Fibroblast of the conjunctiva (primary cell): ENCODE measurements at regions not wholly inside any gene's neighbourhood (a gene's known extent, or its start where the extent isn't known, plus 50 kb on each side); places are given as distances from the start of the nearest gene placed in this dataset.

Source experiments
- DNase-seq: peaks from one replicate; pipeline ENCODE4 v3.0.0-alpha.2; 2010; ENCODE audit warnings: low read depth

GRCh38 chr11:91756829-91757480, 467.7 kb upstream of the FAT3 start:
- DNase-seq = no peak

DNA sequence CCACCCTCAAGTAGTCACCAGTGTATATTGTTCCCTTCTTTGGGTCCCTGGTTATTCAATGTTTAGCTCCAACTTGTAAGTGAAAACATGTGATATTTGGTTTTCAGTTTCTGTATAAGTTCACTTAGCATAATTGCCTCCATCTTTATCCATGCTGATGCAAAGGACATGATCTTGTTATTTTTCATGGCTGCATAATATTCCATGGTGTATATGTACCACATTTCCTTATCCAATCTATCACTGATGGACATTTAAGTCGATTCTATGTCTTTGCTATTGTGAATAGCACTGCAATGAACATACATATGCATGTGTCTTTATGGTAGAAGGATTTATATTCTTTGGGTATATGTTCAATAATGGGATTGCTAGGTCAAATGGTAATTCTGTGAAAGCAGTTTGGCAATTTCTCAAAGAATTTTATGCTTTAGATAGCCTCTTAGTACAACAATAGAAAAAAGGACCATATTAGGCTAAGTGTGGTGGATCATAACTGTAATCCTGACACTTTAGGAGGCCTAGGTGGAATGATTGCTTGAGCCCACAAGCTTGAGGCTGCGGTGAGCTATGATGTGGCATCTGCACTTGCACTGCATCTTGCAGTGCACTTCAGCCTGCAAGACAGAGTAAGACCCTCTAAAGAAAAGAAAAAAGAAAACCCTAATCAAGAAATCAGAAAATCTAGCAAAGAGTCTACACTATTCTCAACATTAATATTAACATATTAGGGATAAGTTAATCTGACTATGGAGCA, 468.5 kb upstream of the FAT3 start:
- DNase-seq = no peak

DNA sequence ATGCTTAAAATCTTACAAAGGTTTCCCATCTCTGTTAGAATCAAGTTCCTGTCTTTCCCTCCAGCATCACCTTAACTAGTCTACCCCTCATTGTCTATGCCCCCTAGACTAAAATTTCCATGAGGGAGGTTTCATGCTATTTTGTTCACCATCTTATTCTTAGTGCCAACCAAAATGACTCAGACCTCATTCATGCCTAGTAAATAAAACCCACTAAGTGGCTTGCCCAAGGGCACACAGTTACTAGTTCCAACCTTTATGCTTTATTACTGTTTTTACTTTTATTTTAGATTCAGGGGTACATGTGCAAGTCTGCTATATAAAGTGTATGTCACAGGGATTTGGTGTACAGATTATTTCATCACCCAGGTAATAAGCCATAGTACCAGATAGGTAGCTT, 469.1 kb upstream of the FAT3 start:
- DNase-seq = no peak

DNA sequence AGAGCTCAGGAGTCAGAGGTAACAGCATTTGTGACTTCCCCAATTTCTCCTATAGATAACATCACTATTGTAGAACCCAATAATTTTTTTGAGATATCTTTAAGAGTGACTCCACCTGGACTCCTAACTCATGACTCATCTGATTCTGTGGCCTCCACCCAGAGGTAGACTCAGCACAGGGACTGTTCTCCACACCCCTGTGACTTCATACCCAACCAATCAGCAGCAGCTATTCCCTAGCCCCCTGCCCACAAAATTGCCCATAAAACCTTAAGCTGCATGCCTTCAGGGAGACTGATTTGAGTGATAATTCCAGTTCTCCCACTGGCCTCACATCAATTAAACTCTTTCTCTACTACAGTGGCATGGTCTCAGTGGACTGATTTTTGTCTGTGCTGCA, 475.4 kb upstream of the FAT3 start:
- no peak for DNase-seq

DNA sequence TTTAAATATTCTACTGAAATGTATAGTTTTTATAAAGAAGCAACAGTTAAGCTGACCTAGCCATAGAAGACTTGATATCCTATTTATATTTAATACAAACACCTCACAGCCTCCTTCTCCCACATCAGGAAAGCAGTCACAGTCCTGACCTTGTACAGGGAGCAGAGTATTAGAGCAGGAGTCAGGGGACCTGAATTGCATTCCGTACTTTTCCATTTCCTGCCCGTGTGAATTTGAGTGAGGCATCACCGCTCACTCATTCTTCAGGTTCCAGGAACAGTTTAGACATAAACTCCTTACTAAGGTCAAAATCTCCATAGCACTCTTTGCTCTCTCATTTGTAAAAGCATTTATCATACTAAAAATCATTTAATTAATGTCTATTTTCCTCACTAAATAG, 482.5 kb upstream of the FAT3 start:
- DNase-seq = no peak

- DNase-seq = no peak
Measured at GRCh38 chr11:91731051-91731450, 493.6 kb upstream of the FAT3 start.

DNA sequence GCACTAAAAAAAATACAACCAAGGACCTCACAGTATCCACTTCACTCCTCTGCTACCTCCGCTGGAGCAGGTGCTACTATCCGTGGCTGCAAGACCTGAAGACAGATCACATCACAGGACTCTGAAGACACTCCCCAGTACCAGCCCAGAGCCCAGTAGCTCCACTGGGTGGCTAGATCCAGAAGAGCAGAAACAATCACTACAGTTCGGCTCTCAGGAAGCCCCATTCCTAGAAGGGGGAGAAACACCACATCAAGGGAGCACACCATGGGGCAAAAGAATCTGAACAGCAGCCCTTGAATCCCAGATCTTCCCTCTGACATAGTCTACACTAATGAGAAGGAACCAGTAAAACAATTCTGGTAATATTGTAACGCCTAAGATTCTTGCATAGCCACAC, 494.0 kb upstream of the FAT3 start:
- no peak for DNase-seq

- DNase-seq = no peak
Measured at GRCh38 chr11:91730057-91730456, 494.6 kb upstream of the FAT3 start.

- DNase-seq = no peak
Measured at GRCh38 chr11:91717169-91717568, 507.4 kb upstream of the FAT3 start.

DNA sequence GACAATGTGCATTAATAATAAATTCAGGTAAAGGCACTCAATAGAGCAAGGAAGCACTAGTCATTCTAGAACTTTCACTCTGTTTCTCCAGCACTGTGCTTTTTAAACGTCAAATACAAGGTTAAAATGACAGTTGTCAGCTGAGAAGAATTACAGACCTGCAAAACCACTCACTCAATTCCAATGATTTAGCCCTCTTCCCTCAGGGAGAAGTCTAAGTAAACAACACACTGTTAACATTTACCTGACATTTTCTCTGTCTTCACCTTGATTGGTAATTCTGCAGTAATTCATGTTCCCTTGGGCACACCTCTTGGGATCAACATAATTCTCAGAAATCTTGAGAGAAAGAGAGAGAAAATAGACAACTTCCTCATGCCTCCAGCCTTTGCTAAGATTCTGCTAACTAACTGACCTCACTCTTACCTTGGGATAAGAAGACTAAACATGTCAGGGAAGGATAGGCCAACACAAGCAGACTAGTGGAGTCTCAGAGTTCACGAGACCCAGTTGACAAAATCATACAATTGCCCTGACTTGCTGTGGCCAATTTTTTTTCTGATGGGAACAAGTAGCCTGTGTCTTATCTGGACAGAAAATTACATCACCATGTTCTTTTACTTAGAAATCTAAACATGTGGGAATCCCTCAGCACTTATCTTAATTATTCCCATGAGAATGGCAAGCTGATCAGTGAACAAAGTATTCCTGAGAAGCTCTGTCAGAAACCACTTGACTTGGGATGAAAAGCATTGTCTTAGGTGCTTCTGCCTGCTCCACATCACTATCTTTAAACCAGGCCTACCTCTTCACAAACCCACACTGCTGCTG, 516.8 kb upstream of the FAT3 start:
- DNase-seq = no peak

GRCh38 chr11:91703042-91703441, 521.6 kb upstream of the FAT3 start:
- DNase-seq = no peak

DNA sequence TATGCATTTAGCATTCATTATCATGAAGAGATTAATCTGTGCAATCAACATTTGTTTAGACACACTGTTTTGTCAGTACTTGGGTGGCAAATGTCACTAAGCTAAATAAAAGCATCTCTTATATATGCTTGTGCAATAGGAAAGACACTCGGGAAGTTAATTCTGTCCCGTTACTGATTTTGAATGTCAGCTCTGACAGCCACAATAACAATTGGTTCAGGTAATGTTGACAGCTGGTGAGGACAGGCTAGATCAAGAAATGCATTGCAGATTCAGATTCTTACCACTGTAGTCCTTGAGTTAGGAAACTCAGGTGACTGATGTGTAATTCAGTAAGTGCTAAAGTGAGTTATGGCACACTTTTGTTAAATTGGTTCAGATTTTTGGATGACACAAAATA, 523.8 kb upstream of the FAT3 start:
- DNase-seq = no peak

DNA sequence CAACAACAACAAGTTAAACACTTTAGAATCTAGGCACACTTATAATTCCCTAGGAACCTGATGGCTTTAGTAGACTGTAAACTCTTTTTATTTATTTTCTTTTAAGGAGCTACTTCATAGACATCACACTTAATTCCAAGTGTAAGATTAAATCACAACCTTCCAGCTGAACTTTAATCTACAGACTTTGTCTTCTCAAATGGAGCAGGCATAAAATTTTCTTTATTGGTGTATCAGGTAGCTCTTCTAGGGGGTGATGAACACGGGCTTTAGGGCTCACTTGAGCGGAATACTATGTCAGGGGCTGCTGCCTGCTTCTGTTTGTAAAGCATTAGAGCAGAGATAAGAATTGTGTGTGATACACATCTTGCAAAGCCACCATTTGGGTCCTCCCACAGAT, 525.8 kb upstream of the FAT3 start:
- DNase-seq = no peak

DNA sequence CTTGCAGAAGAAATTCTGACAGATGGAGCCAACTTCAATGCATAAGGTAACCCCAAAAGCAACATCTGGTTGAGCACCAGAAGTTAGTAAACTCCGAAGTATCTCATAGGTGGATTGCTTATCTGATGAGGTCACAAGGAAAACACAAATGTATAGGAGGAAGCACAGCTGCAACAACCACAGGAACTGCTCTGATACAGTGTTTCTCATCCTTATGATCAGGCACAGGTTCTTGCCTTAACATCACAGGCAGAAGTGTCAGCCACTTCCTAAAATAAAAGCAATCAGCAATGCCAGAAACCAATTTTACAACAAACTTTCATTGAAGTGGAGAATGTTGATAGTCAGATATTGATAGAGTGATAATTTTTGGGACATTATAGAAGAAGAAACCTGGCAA, 530.3 kb upstream of the FAT3 start:
- no peak for DNase-seq

DNA sequence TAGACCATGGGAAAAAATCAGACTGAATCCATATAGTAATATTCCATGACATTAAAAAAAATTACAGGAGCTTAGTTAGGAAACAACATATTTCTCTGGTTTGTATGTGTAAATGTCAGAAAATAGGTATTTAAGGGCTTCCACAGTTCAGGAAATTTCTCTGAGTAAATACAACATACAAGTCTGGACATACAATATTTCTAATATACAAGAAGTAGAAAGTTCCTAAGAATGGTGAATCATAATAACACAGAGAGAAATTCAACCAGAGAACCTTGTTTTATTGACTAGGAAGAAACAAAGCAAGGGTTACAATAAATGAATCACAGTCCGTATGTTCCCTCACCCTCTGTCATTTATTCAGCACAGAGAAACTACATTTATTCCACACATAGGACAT, 532.7 kb upstream of the FAT3 start:
- no peak for DNase-seq

- DNase-seq = no peak
Measured at GRCh38 chr11:91688672-91689071, 535.9 kb upstream of the FAT3 start.

DNA sequence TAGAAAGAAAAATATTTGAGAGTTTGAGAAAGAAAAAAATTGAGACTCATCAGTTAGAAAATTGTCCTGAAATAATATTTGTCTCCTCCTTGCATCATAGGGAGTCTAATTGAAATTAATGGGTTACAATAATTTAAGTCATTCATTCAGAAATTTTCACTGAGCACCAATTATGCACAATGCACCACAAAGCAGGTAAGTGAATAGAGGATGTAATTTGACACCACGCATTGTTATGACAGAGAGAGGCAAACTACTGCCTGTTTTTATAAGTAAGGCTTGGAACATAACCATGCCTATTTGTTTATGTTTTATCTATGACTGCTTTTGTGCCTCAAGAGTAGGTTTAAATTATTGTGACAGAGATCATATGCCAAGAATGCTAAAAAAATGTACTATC, 537.9 kb upstream of the FAT3 start:
- no peak for DNase-seq

DNA sequence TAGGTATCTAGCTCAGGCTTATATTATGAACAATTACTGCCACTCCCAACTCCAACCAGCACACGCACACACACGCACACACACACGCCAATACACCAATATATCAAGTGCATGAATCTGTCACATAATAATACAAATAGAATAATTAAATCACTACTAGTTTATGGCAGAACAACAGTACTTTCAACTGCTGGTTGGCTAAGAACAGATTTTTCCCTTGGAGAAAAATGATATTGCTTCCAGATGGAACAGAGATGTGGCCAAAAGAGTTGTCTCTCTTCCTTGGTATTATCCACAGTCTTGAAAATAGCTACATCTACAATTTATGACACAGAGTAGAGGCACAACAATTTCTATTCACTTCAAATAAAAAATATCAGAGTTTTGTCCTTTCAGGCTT, 538.3 kb upstream of the FAT3 start:
- no peak for DNase-seq

DNA sequence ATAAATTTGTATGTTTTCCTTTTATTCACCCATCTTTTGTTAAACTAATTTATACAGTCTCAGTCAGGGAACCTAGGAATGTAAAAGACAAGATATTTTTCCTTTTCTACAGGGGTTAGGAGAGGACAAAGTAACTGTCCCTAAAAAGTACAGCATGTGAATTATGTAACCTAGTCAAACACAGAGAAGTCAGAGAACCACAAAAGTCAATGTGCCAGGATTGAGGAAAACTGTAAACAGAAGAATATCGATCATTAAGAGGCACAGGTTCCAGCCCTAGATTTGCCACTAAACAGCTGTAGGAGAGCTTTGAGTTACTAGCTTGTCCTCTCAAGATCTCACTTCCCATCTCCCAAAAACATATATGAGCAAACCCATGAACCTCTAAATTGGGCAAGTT, 550.9 kb upstream of the FAT3 start:
- no peak for DNase-seq

GRCh38 chr11:91664521-91664920, 560.1 kb upstream of the FAT3 start:
- no peak for DNase-seq

DNA sequence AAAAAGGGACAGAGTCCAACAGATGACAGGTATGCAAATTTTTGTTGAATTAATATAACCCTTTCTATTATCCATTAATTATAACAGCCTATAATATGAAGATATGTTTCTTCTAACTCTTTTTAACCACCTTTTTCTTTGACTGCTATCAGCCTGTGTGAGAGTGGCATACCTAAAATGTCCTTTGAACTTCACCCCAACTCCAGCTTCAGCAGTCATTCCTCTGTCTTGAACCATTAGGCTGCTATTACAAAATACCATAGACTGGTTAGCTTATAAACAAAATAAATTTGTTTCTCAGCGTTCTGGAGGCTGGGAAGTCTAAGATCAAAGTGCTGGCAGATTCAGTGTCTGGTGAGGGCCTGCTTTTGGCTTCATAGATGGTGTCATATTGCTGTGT, 564.6 kb upstream of the FAT3 start:
- no peak for DNase-seq

DNA sequence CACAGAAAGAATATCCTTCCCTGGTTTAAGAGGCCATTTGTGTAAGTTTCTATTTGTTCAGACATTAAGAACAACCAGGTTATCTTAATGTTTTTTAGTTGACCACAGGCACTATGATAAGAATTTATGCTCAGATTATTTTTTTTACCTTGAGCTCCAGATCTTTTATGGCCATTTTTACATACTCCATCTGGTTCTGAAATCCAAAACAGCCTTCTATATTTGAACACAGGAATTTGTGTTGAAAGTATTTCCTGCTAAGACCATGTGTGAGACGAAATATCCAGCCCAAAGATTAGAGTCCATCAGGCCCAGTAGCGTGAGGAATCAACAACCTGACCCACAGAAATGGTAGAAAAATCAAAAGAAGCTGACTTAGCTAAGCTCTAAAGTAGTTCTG, 569.9 kb upstream of the FAT3 start:
- no peak for DNase-seq

- no peak for DNase-seq
Measured at GRCh38 chr11:91653079-91653754, 571.4 kb upstream of the FAT3 start.
